Natural killer cell (primary cell): ENCODE measurements at regions not wholly inside any gene's neighbourhood (a gene's known extent, or its start where the extent isn't known, plus 50 kb on each side); places are given as distances from the start of the nearest gene placed in this dataset.

Experiments used
- ATAC-seq, 3 donors: fragments of 150-1000 bp in 2 of 3; fragments of 200-7000 bp in 1 of 3; cut with Tn5 transposase; 1 replicate in 1 of 3; 2 replicates in 2 of 3; pipeline ENCODE4 v1.10.0; 2021; ENCODE audit warnings: mild to moderate bottlenecking in 2 of 3, moderate library complexity in 2 of 3
- DNase-seq, 2 donors: peaks; one replicate each; pipeline versions ENCODE4 v3.0.0 to v3.0.0-alpha.2; 2013 to 2021; ENCODE audit warnings: mixed read lengths in 1 of 2
- H3K27ac ChIP-seq: one replicate; pipeline ENCODE4 v1.5.1; 2013; ENCODE audit warnings: mild to moderate bottlenecking, low read length
- H3K27me3 ChIP-seq: one replicate; pipeline ENCODE4 v1.6.1; 2013; ENCODE audit warnings: low read length; ENCODE audit not compliant: control insufficient read depth, insufficient read depth
- H3K36me3 ChIP-seq: one replicate; pipeline ENCODE4 v1.6.1; 2013; ENCODE audit warnings: low read length; ENCODE audit not compliant: control insufficient read depth, insufficient read depth
- H3K4me1 ChIP-seq: one replicate; pipeline ENCODE4 v1.6.1; 2013; ENCODE audit warnings: low read length; ENCODE audit not compliant: control insufficient read depth, insufficient read depth
- H3K4me3 ChIP-seq: one replicate; pipeline ENCODE4 v1.5.1; 2013; ENCODE audit warnings: low read length
- H3K9me3 ChIP-seq: one replicate; pipeline ENCODE4 v1.6.1; 2013; ENCODE audit warnings: low read length; ENCODE audit not compliant: control insufficient read depth, insufficient read depth
- H3K27ac Mint-ChIP-seq, 2 donors: one replicate each; pipeline ENCODE4 v1.8.0; 2022; ENCODE audit warnings: mild to moderate bottlenecking in 2 of 2, mixed read lengths in 2 of 2, moderate library complexity in 1 of 2
- H3K27me3 Mint-ChIP-seq, 2 donors: one replicate each; pipeline ENCODE4 v1.8.0; 2022; ENCODE audit warnings: low read depth in 2 of 2, mixed read lengths in 2 of 2
- H3K36me3 Mint-ChIP-seq: one replicate; pipeline ENCODE4 v1.8.0; 2022; ENCODE audit warnings: mixed read lengths
- H3K4me1 Mint-ChIP-seq, 2 donors: one replicate each; pipeline ENCODE4 v1.8.0; 2022; ENCODE audit warnings: mixed read lengths in 2 of 2
- H3K4me3 Mint-ChIP-seq: one replicate; pipeline ENCODE4 v1.8.0; 2022; ENCODE audit warnings: mild to moderate bottlenecking, moderate library complexity, mixed read lengths
- H3K9me3 Mint-ChIP-seq, 2 donors: one replicate each; pipeline ENCODE4 v1.8.0; 2022; ENCODE audit warnings: mixed read lengths in 2 of 2
- CTCF ChIP-seq: fragments of 200-600 bp; IDR thresholded peaks from one replicate; pipeline ENCODE4 v1.8.0; 2022; ENCODE audit warnings: antibody characterized with exemption
- WGBS: methylation state at CpG from one replicate; pipeline ENCODE4 v1.1.7; 2013; ENCODE audit warnings: missing lambda C conversion rate; ENCODE audit not compliant: insufficient coverage; 5-methylcytosine and 5-hydroxymethylcytosine counted together
- intact Hi-C: fragments of 100-400 bp; cut with micrococcal nuclease; formaldehyde crosslinking; loops from one replicate; pipeline ENCODE4 v1.14.2; 2022

DNA sequence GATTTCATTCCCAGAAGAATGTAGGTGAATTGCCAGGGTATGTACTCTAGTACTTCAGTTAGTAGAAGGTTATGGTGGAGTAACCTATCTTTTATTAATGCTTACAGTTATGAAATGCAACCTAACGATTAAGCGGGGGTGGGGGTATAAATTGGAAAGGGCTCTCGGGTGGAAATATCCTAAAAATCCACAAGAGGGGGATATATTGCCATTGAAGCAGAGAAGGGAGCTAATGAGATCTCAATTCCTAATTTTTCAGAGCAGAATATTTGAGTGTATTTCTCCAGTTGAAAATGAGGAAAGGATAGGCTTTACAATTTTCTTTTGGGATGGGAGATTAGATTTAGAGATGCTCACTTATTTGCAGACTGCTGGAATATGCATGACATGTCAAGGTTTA, 90.8 kb downstream of the DNAJB9 start:
- H3K36me3 ChIP-seq: no peaks in the 10 kb centered on the region
- H3K4me1 ChIP-seq: no peaks in the 10 kb centered on the region
- no peak for ATAC-seq
- H3K9me3 Mint-ChIP-seq: no peaks in the 10 kb centered on the region
- no peak for DNase-seq
- H3K27me3 Mint-ChIP-seq: no peaks in the 10 kb centered on the region
- no peak overlapping the region for H3K27ac ChIP-seq
- H3K4me1 Mint-ChIP-seq: no peaks in the 10 kb centered on the region
- H3K36me3 Mint-ChIP-seq: no peaks in the 10 kb centered on the region
- intact Hi-C loops: no loop called here
- TF ChIP-seq CTCF: no peak
- H3K27me3 ChIP-seq: no peaks in the 10 kb centered on the region
- H3K4me3 ChIP-seq: no peak overlapping the region
- no peak overlapping the region for H3K27ac Mint-ChIP-seq
- H3K9me3 ChIP-seq: no peaks in the 10 kb centered on the region
- no peak overlapping the region for H3K4me3 Mint-ChIP-seq
- 78% methylated on average over 3 of the region's 3 CpGs for WGBS

GRCh38 chr7:108662783-108663362, 93.2 kb downstream of the DNAJB9 start:
- Mint-ChIP-seq H3K4me3 (no peak overlapping the region), H3K4me1 (no peaks in the 10 kb centered on the region), H3K9me3 (peaks cover 2 to 3% of the 10 kb centered on the region in 2 donors), H3K27ac (no peak overlapping the region), H3K36me3 (no peaks in the 10 kb centered on the region), H3K27me3 (no peaks in the 10 kb centered on the region)
- intact Hi-C loops: no loop called here
- 80% methylated on average over 2 of the region's 4 CpGs for WGBS
- Histone ChIP-seq H3K4me3 (no peak overlapping the region), H3K27me3 (no peaks in the 10 kb centered on the region), H3K9me3 (no peaks in the 10 kb centered on the region), H3K36me3 (no peaks in the 10 kb centered on the region), H3K27ac (no peak overlapping the region), H3K4me1 (no peaks in the 10 kb centered on the region)
- TF ChIP-seq CTCF: no peak
- DNase-seq: no peak
- ATAC-seq: no peak

- Mint-ChIP-seq H3K36me3 (no peaks in the 10 kb centered on the region), H3K4me3 (no peak overlapping the region), H3K27ac (no peak overlapping the region), H3K9me3 (peaks cover 6% of the 10 kb centered on the region in 2 donors), H3K4me1 (no peaks in the 10 kb centered on the region), H3K27me3 (no peaks in the 10 kb centered on the region)
- H3K36me3 ChIP-seq: no peaks in the 10 kb centered on the region
- no peak for DNase-seq
- no peak for ATAC-seq
- intact Hi-C loops: no loop called here
- no peak for TF ChIP-seq CTCF
- no peak overlapping the region for H3K4me3 ChIP-seq
- no peaks in the 10 kb centered on the region for H3K9me3 ChIP-seq
- no peak overlapping the region for H3K27ac ChIP-seq
- no peaks in the 10 kb centered on the region for H3K4me1 ChIP-seq
- H3K27me3 ChIP-seq: no peaks in the 10 kb centered on the region
- 85% methylated on average over 3 of the region's 3 CpGs for WGBS
Observed at GRCh38 chr7:108663701-108664100, 94.0 kb downstream of the DNAJB9 start.

- intact Hi-C loops: no loop called here
- 72% methylated on average over 2 of the region's 2 CpGs for WGBS
- H3K36me3 Mint-ChIP-seq: no peaks in the 10 kb centered on the region
- H3K27me3 ChIP-seq: no peaks in the 10 kb centered on the region
- no peak overlapping the region for H3K4me3 ChIP-seq
- no peak overlapping the region for H3K4me3 Mint-ChIP-seq
- no peak overlapping the region for H3K27ac ChIP-seq
- no peak overlapping the region for H3K27ac Mint-ChIP-seq
- H3K4me1 Mint-ChIP-seq: no peaks in the 10 kb centered on the region
- no peak for TF ChIP-seq CTCF
- no peaks in the 10 kb centered on the region for H3K36me3 ChIP-seq
- H3K27me3 Mint-ChIP-seq: no peaks in the 10 kb centered on the region
- no peak for DNase-seq
- no peaks in the 10 kb centered on the region for H3K9me3 ChIP-seq
- ATAC-seq: no peak
- H3K9me3 Mint-ChIP-seq: peaks cover 6 to 11% of the 10 kb centered on the region in 2 donors
- no peaks in the 10 kb centered on the region for H3K4me1 ChIP-seq
Observed at GRCh38 chr7:108667216-108667615, 97.5 kb downstream of the DNAJB9 start.
